PFSK-1 (cell line): ENCODE measurements at regions not wholly inside any gene's neighbourhood (a gene's known extent, or its start where the extent isn't known, plus 50 kb on each side); places are given as distances from the start of the nearest gene placed in this dataset.

Experiments used
- TAF1 ChIP-seq: IDR thresholded peaks from 2 replicates; pipeline ENCODE4 v1.6.1; 2012; ENCODE audit warnings: low read length, control low read depth, borderline replicate concordance; ENCODE audit not compliant: insufficient read depth
- TF ChIP-seq, protein P1 (sequence below), 2 experiments: IDR thresholded peaks; 2 replicates each; pipeline versions ENCODE4 v1.6.1 to v1.8.0; 2011 to 2012; ENCODE audit warnings: low read depth in 2 of 2, low read length in 2 of 2, control low read depth in 1 of 2, inconsistent platforms in 1 of 2, mild to moderate bottlenecking in 1 of 2, moderate library complexity in 1 of 2; ENCODE audit not compliant: insufficient read depth in 1 of 2

DNA sequence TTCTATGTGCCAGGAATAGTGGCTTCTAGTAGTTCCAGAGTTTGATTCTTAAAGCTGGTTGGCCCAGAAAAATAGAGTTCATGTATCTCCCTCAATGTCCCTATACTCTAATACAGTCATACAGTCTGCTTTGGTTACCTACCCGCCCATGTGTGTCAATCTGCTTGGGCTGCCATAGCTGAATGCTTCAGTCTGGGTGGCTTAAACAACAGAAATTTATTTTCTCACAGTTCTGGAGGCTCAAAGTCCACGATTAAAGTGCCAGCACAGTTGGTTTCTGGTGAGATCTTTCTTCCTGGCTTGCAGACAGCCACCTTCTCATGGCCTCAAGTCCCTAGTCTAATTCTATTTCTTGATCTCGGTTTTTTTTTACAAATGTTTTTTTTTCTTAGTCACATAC is 1739.0 kb downstream of the MAT2B start:
- no peak for TF ChIP-seq TAF1
- TF ChIP-seq, protein P1, sequence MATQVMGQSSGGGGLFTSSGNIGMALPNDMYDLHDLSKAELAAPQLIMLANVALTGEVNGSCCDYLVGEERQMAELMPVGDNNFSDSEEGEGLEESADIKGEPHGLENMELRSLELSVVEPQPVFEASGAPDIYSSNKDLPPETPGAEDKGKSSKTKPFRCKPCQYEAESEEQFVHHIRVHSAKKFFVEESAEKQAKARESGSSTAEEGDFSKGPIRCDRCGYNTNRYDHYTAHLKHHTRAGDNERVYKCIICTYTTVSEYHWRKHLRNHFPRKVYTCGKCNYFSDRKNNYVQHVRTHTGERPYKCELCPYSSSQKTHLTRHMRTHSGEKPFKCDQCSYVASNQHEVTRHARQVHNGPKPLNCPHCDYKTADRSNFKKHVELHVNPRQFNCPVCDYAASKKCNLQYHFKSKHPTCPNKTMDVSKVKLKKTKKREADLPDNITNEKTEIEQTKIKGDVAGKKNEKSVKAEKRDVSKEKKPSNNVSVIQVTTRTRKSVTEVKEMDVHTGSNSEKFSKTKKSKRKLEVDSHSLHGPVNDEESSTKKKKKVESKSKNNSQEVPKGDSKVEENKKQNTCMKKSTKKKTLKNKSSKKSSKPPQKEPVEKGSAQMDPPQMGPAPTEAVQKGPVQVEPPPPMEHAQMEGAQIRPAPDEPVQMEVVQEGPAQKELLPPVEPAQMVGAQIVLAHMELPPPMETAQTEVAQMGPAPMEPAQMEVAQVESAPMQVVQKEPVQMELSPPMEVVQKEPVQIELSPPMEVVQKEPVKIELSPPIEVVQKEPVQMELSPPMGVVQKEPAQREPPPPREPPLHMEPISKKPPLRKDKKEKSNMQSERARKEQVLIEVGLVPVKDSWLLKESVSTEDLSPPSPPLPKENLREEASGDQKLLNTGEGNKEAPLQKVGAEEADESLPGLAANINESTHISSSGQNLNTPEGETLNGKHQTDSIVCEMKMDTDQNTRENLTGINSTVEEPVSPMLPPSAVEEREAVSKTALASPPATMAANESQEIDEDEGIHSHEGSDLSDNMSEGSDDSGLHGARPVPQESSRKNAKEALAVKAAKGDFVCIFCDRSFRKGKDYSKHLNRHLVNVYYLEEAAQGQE (IDR thresholded peaks at IDR 0.05; ENCODE audit: insufficient read depth in 1 of 2, low read depth in 2 of 2, low read length in 2 of 2): no peak
